ENCODE measurements at regions not wholly inside any gene's neighbourhood (a gene's known extent, or its start where the extent isn't known, plus 50 kb on each side); places are given as distances from the start of the nearest gene placed in this dataset.

- H3K4me1 ChIP-seq: no peaks in the 10 kb centered on the region
- no peak for DNase-seq
- no peak overlapping the region for H3K27ac ChIP-seq
Measured at GRCh38 chr1:188444526-188444925, 1615.8 kb downstream of the PLA2G4A start.

GRCh38 chr1:188462837-188463236, 1634.1 kb downstream of the PLA2G4A start:
- H3K4me1 ChIP-seq: no peaks in the 10 kb centered on the region
- DNase-seq: no peak
- no peaks in the 10 kb centered on the region for H3K36me3 ChIP-seq
- no peaks in the 10 kb centered on the region for H3K27me3 ChIP-seq
- no peak overlapping the region for H3K27ac ChIP-seq
- no peak overlapping the region for H3K4me3 ChIP-seq
- no peaks in the 10 kb centered on the region for H3K9me3 ChIP-seq (replicated peaks)

More at GRCh38 chr1:188444526-188444925, 1615.8 kb downstream of the PLA2G4A start:
- Histone ChIP-seq H3K27me3 (no peaks in the 10 kb centered on the region), H3K4me3 (no peak overlapping the region), H3K9me3 (replicated peaks) (no peaks in the 10 kb centered on the region), H3K36me3 (no peaks in the 10 kb centered on the region)

- no peaks in the 10 kb centered on the region for H3K27me3 ChIP-seq
- H3K4me3 ChIP-seq: no peak overlapping the region
- no peaks in the 10 kb centered on the region for H3K36me3 ChIP-seq
- H3K4me1 ChIP-seq: no peaks in the 10 kb centered on the region
- peak in 1 of 2 experiments; percentile 1 for DNase-seq
- H3K9me3 ChIP-seq (replicated peaks): no peaks in the 10 kb centered on the region
- H3K27ac ChIP-seq: no peak overlapping the region
Measured at GRCh38 chr1:188463919-188464318, 1635.2 kb downstream of the PLA2G4A start.

- no peaks in the 10 kb centered on the region for H3K9me3 ChIP-seq (replicated peaks)
- no peaks in the 10 kb centered on the region for H3K36me3 ChIP-seq
- H3K4me1 ChIP-seq: no peaks in the 10 kb centered on the region
- no peak for DNase-seq
- H3K27me3 ChIP-seq: no peaks in the 10 kb centered on the region
- H3K27ac ChIP-seq: no peak overlapping the region
- no peak overlapping the region for H3K4me3 ChIP-seq
Measured at GRCh38 chr1:188466539-188466938, 1637.8 kb downstream of the PLA2G4A start.

- Histone ChIP-seq H3K9me3 (replicated peaks) (no peaks in the 10 kb centered on the region), H3K27ac (no peak overlapping the region), H3K36me3 (no peaks in the 10 kb centered on the region), H3K4me1 (no peaks in the 10 kb centered on the region), H3K4me3 (no peak overlapping the region), H3K27me3 (no peaks in the 10 kb centered on the region; the same call in 1 of the 2 replicates)
- no peak for DNase-seq
Measured at GRCh38 chr1:188476606-188477005, 1647.9 kb downstream of the PLA2G4A start.

- H3K27me3 ChIP-seq: no peaks in the 10 kb centered on the region
- no peaks in the 10 kb centered on the region for H3K36me3 ChIP-seq
- H3K27ac ChIP-seq: no peak overlapping the region
- peak; percentile 4 to 12 for DNase-seq
- H3K4me3 ChIP-seq: no peak overlapping the region
- H3K4me1 ChIP-seq: no peaks in the 10 kb centered on the region
- H3K9me3 ChIP-seq (replicated peaks): no peaks in the 10 kb centered on the region
Measured at GRCh38 chr1:188489336-188490112, 1660.8 kb downstream of the PLA2G4A start.

GRCh38 chr1:188496506-188496905, 1667.8 kb downstream of the PLA2G4A start:
- no peaks in the 10 kb centered on the region for H3K4me1 ChIP-seq
- H3K4me3 ChIP-seq: no peak overlapping the region
- no peaks in the 10 kb centered on the region for H3K27me3 ChIP-seq
- no peaks in the 10 kb centered on the region for H3K36me3 ChIP-seq
- DNase-seq: no peak
- H3K9me3 ChIP-seq (replicated peaks): no peaks in the 10 kb centered on the region
- no peak overlapping the region for H3K27ac ChIP-seq

GRCh38 chr1:188497020-188497419, 1668.3 kb downstream of the PLA2G4A start:
- Histone ChIP-seq H3K27me3 (no peaks in the 10 kb centered on the region), H3K4me3 (no peak overlapping the region), H3K36me3 (no peaks in the 10 kb centered on the region), H3K9me3 (replicated peaks) (no peaks in the 10 kb centered on the region), H3K27ac (no peak overlapping the region), H3K4me1 (no peaks in the 10 kb centered on the region)
- no peak for DNase-seq

- H3K9me3 ChIP-seq (replicated peaks): no peaks in the 10 kb centered on the region
- no peaks in the 10 kb centered on the region for H3K27me3 ChIP-seq
- H3K27ac ChIP-seq: no peak overlapping the region
- DNase-seq: peak; percentile 2 to 23
- H3K36me3 ChIP-seq: no peaks in the 10 kb centered on the region
- no peak overlapping the region for H3K4me3 ChIP-seq
- no peaks in the 10 kb centered on the region for H3K4me1 ChIP-seq
Measured at GRCh38 chr1:188499690-188500089, 1670.9 kb downstream of the PLA2G4A start.

GRCh38 chr1:188514917-188515316, 1686.2 kb downstream of the PLA2G4A start:
- Histone ChIP-seq H3K9me3 (replicated peaks) (no peaks in the 10 kb centered on the region), H3K36me3 (no peaks in the 10 kb centered on the region), H3K4me3 (no peak overlapping the region), H3K27me3 (no peaks in the 10 kb centered on the region), H3K4me1 (no peaks in the 10 kb centered on the region), H3K27ac (no peak overlapping the region)
- DNase-seq: no peak

- H3K27ac ChIP-seq: no peak overlapping the region
- no peaks in the 10 kb centered on the region for H3K9me3 ChIP-seq (replicated peaks)
- no peak for DNase-seq
- H3K4me1 ChIP-seq: no peaks in the 10 kb centered on the region
- H3K36me3 ChIP-seq: no peaks in the 10 kb centered on the region
- H3K27me3 ChIP-seq: no peaks in the 10 kb centered on the region
- no peak overlapping the region for H3K4me3 ChIP-seq
Measured at GRCh38 chr1:188517139-188517538, 1688.4 kb downstream of the PLA2G4A start.

- Histone ChIP-seq H3K36me3 (no peaks in the 10 kb centered on the region), H3K27ac (no peak overlapping the region), H3K4me3 (no peak overlapping the region), H3K27me3 (no peaks in the 10 kb centered on the region), H3K9me3 (replicated peaks) (no peaks in the 10 kb centered on the region), H3K4me1 (no peaks in the 10 kb centered on the region)
- DNase-seq: no peak
Measured at GRCh38 chr1:188551176-188551575, 1722.4 kb downstream of the PLA2G4A start.

- Histone ChIP-seq H3K27ac (no peak overlapping the region), H3K27me3 (no peaks in the 10 kb centered on the region), H3K36me3 (no peaks in the 10 kb centered on the region), H3K4me3 (no peak overlapping the region), H3K9me3 (replicated peaks) (no peaks in the 10 kb centered on the region), H3K4me1 (no peaks in the 10 kb centered on the region)
- DNase-seq: no peak
Measured at GRCh38 chr1:188557053-188557452, 1728.3 kb downstream of the PLA2G4A start.

GRCh38 chr1:188582911-188583532, 1754.3 kb downstream of the PLA2G4A start:
- H3K4me1 ChIP-seq: no peaks in the 10 kb centered on the region
- no peaks in the 10 kb centered on the region for H3K36me3 ChIP-seq
- no peak for DNase-seq
- H3K27ac ChIP-seq: no peak overlapping the region
- no peak overlapping the region for H3K4me3 ChIP-seq
- H3K27me3 ChIP-seq: no peaks in the 10 kb centered on the region
- no peaks in the 10 kb centered on the region for H3K9me3 ChIP-seq (replicated peaks)

- Histone ChIP-seq H3K4me1 (no peaks in the 10 kb centered on the region), H3K27ac (no peak overlapping the region), H3K27me3 (no peaks in the 10 kb centered on the region), H3K4me3 (no peak overlapping the region), H3K36me3 (no peaks in the 10 kb centered on the region), H3K9me3 (replicated peaks) (no peaks in the 10 kb centered on the region)
- DNase-seq: no peak
Measured at GRCh38 chr1:188584119-188584518, 1755.4 kb downstream of the PLA2G4A start.

GRCh38 chr1:188590641-188591040, 1761.9 kb downstream of the PLA2G4A start:
- Histone ChIP-seq H3K4me3 (no peak overlapping the region), H3K9me3 (replicated peaks) (no peaks in the 10 kb centered on the region), H3K4me1 (no peaks in the 10 kb centered on the region), H3K27me3 (no peaks in the 10 kb centered on the region), H3K27ac (no peak overlapping the region), H3K36me3 (no peaks in the 10 kb centered on the region)
- DNase-seq: no peak
